Liver (tissue), 7 donors: ENCODE measurements at regions not wholly inside any gene's neighbourhood (a gene's known extent, or its start where the extent isn't known, plus 50 kb on each side); places are given as distances from the start of the nearest gene placed in this dataset.

Experiments
- DNase-seq: peaks from one replicate; pipeline ENCODE4 v3.0.0-alpha.2; 2017; ENCODE audit warnings: low spot score
- H3K27ac ChIP-seq, 2 donors: one replicate each; pipeline ENCODE4 v1.7.0; 2013; ENCODE audit warnings: inconsistent platforms in 2 of 2, low read length in 2 of 2, control low read depth in 1 of 2, low read depth in 1 of 2, mild to moderate bottlenecking in 1 of 2
- H3K27me3 ChIP-seq, 4 donors: one replicate each; pipeline versions ENCODE4 v1.6.1 to v1.7.0; 2013; ENCODE audit warnings: low read length in 3 of 4, inconsistent platforms in 1 of 4, mild to moderate bottlenecking in 1 of 4, moderate library complexity in 1 of 4; ENCODE audit not compliant: control insufficient read depth in 4 of 4, insufficient read depth in 4 of 4
- H3K36me3 ChIP-seq, 4 donors: one replicate each; pipeline versions ENCODE4 v1.6.1 to v1.7.0; 2013; ENCODE audit warnings: low read length in 3 of 4, mild to moderate bottlenecking in 3 of 4, low read depth in 1 of 4, moderate library complexity in 1 of 4; ENCODE audit not compliant: control insufficient read depth in 4 of 4, insufficient read depth in 3 of 4
- H3K4me1 ChIP-seq, 4 donors: one replicate each; pipeline versions ENCODE4 v1.6.1 to v1.7.0; 2013; ENCODE audit warnings: low read length in 3 of 4, mild to moderate bottlenecking in 3 of 4, moderate library complexity in 1 of 4; ENCODE audit not compliant: control insufficient read depth in 4 of 4, insufficient read depth in 4 of 4
- H3K4me3 ChIP-seq, 3 donors: one replicate each; pipeline versions ENCODE4 v1.6.1 to v1.7.0; 2013; ENCODE audit warnings: low read length in 3 of 3, control low read depth in 1 of 3, low read depth in 1 of 3, mild to moderate bottlenecking in 1 of 3
- H3K9ac ChIP-seq, 2 donors: one replicate each; pipeline ENCODE4 v1.7.0; 2013; ENCODE audit warnings: low read length in 2 of 2, mild to moderate bottlenecking in 2 of 2, moderate library complexity in 2 of 2, control low read depth in 1 of 2, low read depth in 1 of 2
- H3K9me3 ChIP-seq, 4 donors: one replicate each; pipeline versions ENCODE4 v1.6.1 to v1.7.0; 2013; ENCODE audit warnings: low read length in 3 of 4; ENCODE audit not compliant: control insufficient read depth in 4 of 4
- EGR1 ChIP-seq, 2 donors: IDR thresholded peaks; 2 replicates each; pipeline ENCODE4 v1.6.1; 2016 to 2018; ENCODE audit warnings: antibody characterized with exemption in 2 of 2, low read depth in 2 of 2
- FOXA1 ChIP-seq: IDR thresholded peaks from 2 replicates; pipeline ENCODE4 v1.6.1; 2016; ENCODE audit warnings: antibody characterized with exemption
- FOXA2 ChIP-seq: IDR thresholded peaks from 2 replicates; pipeline ENCODE4 v1.6.1; 2016; ENCODE audit warnings: antibody characterized with exemption
- GABPA ChIP-seq, 2 donors: IDR thresholded peaks in 1 of 2; conservative IDR thresholded peaks in 1 of 2; 2 replicates each; pipeline ENCODE4 v1.6.1; 2016; ENCODE audit warnings: antibody characterized with exemption in 2 of 2, mild to moderate bottlenecking in 1 of 2, moderate library complexity in 1 of 2
- HNF4A ChIP-seq, 2 donors: conservative IDR thresholded peaks; 2 replicates each; pipeline ENCODE4 v1.6.1; 2016; ENCODE audit warnings: antibody characterized with exemption in 2 of 2, mild to moderate bottlenecking in 2 of 2
- HNF4G ChIP-seq: IDR thresholded peaks from 2 replicates; pipeline ENCODE4 v1.6.1; 2016; ENCODE audit warnings: antibody characterized with exemption
- JUND ChIP-seq, 2 donors: IDR thresholded peaks; 2 replicates each; pipeline ENCODE4 v1.6.1; 2016; ENCODE audit warnings: antibody characterized with exemption in 2 of 2
- NR2F2 ChIP-seq: IDR thresholded peaks from 2 replicates; pipeline ENCODE4 v1.6.1; 2016; ENCODE audit warnings: antibody characterized with exemption
- RAD21 ChIP-seq, 2 donors: IDR thresholded peaks; 2 replicates each; pipeline ENCODE4 v1.6.1; 2016; ENCODE audit warnings: antibody characterized with exemption in 2 of 2, mild to moderate bottlenecking in 2 of 2
- RXRA ChIP-seq, 2 donors: IDR thresholded peaks; 2 replicates each; pipeline ENCODE4 v1.6.1; 2017 to 2018; ENCODE audit warnings: antibody characterized with exemption in 2 of 2, mild to moderate bottlenecking in 1 of 2
- SP1 ChIP-seq: IDR thresholded peaks from 2 replicates; pipeline ENCODE4 v1.6.1; 2018; ENCODE audit warnings: antibody characterized with exemption, mild to moderate bottlenecking
- TAF1 ChIP-seq: conservative IDR thresholded peaks from 2 replicates; pipeline ENCODE4 v1.6.1; 2016; ENCODE audit warnings: antibody characterized with exemption, mild to moderate bottlenecking
- YY1 ChIP-seq: IDR thresholded peaks from 2 replicates; pipeline ENCODE4 v1.6.1; 2016; ENCODE audit warnings: antibody characterized with exemption, mild to moderate bottlenecking
- WGBS: extraction: QIAGEN DNeasy Blood & Tissue Kit; methylation state at CpG from one replicate; pipeline ENCODE4 v1.1.7; 2013; 5-methylcytosine and 5-hydroxymethylcytosine counted together
- TF ChIP-seq, protein P1 (sequence below): IDR thresholded peaks from 2 replicates; pipeline ENCODE4 v1.6.1; 2016; ENCODE audit warnings: antibody characterized with exemption
- TF ChIP-seq, protein P2 (sequence below): IDR thresholded peaks from 2 replicates; pipeline ENCODE4 v1.6.1; 2016; ENCODE audit warnings: antibody characterized with exemption
- TF ChIP-seq, protein P3 (sequence below): IDR thresholded peaks from 2 replicates; pipeline ENCODE4 v1.6.1; 2016; ENCODE audit warnings: antibody characterized with exemption
- TF ChIP-seq, protein P4 (sequence below): IDR thresholded peaks from 2 replicates; pipeline ENCODE4 v1.6.1; 2016; ENCODE audit warnings: antibody characterized with exemption, mild to moderate bottlenecking
- donor health status: healthy.
- donor health status: healthy.
- donor health status: healthy.
- donor health status: healthy.

DNA sequence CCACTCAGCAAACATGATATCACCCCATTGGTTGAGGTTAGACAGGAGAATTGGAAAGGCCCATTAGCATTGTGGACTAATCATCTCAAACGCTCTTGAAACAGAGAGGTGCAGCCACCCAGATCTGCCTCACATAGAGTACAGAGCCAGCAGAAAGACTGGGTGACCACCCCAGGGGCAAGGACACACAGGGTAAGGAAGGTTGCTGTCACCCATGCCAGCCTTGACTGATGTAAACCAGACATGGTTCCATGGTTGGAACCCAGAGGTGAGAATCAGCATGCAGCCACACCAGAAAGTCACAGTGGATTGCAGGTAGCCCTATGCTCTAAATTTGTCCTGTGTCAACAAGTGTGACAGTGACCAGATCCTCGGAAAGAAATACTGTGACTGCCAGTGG, 1268.8 kb downstream of the EFNB2 start:
- H3K27ac ChIP-seq: no peak overlapping the region
- H3K4me1 ChIP-seq: no peaks in the 10 kb centered on the region
- no peak for TF ChIP-seq SP1
- TF ChIP-seq RAD21 (IDR thresholded peaks at IDR 0.05): no peak
- TF ChIP-seq, protein P1, sequence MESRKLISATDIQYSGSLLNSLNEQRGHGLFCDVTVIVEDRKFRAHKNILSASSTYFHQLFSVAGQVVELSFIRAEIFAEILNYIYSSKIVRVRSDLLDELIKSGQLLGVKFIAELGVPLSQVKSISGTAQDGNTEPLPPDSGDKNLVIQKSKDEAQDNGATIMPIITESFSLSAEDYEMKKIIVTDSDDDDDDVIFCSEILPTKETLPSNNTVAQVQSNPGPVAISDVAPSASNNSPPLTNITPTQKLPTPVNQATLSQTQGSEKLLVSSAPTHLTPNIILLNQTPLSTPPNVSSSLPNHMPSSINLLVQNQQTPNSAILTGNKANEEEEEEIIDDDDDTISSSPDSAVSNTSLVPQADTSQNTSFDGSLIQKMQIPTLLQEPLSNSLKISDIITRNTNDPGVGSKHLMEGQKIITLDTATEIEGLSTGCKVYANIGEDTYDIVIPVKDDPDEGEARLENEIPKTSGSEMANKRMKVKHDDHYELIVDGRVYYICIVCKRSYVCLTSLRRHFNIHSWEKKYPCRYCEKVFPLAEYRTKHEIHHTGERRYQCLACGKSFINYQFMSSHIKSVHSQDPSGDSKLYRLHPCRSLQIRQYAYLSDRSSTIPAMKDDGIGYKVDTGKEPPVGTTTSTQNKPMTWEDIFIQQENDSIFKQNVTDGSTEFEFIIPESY: no peak
- TF ChIP-seq JUND (IDR thresholded peaks at IDR 0.05): no peak
- no peak for TF ChIP-seq FOXA1
- TF ChIP-seq GABPA (IDR thresholded peaks at IDR 0.05 in 1 of 2, conservative IDR thresholded peaks at IDR 0.05 in 1 of 2): no peak
- TF ChIP-seq RXRA (IDR thresholded peaks at IDR 0.05): no peak
- TF ChIP-seq, protein P2, sequence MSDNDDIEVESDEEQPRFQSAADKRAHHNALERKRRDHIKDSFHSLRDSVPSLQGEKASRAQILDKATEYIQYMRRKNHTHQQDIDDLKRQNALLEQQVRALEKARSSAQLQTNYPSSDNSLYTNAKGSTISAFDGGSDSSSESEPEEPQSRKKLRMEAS: no peak
- no peak for TF ChIP-seq TAF1
- no peak for TF ChIP-seq FOXA2
- TF ChIP-seq, protein P3, sequence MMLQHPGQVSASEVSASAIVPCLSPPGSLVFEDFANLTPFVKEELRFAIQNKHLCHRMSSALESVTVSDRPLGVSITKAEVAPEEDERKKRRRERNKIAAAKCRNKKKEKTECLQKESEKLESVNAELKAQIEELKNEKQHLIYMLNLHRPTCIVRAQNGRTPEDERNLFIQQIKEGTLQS: no peak
- TF ChIP-seq NR2F2: no peak
- no peak for TF ChIP-seq EGR1 (IDR thresholded peaks at IDR 0.05; ENCODE audit: low read depth in 2 of 2)
- no peak for TF ChIP-seq HNF4A (conservative IDR thresholded peaks at IDR 0.05)
- no peaks in the 10 kb centered on the region for H3K36me3 ChIP-seq
- no peak overlapping the region for H3K9ac ChIP-seq
- 36% methylated on average over 2 of the region's 2 CpGs for WGBS
- H3K4me3 ChIP-seq: no peak overlapping the region
- no peaks in the 10 kb centered on the region for H3K27me3 ChIP-seq
- DNase-seq: no peak
- H3K9me3 ChIP-seq: no peaks in the 10 kb centered on the region

DNA sequence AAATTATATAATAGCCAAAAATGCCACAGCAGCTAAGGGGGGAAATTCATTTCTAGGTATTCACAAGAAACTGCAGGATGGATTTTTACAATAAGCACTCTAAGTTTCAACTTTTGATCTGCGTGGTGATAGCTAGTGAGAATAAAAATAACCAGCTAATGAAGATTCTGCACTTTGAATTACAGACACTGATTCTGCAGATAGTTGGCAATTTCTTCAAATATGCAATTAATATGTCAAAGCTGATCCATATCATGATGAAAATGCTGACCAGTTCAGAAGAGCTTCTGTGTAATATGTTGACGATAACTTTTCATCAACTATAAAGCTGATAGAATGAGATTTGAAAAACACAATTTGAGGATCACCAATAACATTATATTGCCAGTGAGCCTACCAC, 1272.9 kb downstream of the EFNB2 start:
- TF ChIP-seq GABPA (IDR thresholded peaks at IDR 0.05 in 1 of 2, conservative IDR thresholded peaks at IDR 0.05 in 1 of 2) (no peak), TAF1 (no peak), FOXA1 (no peak), EGR1 (IDR thresholded peaks at IDR 0.05; ENCODE audit: low read depth in 2 of 2) (no peak), SP1 (no peak), HNF4G (no peak), FOXA2 (no peak), HNF4A (conservative IDR thresholded peaks at IDR 0.05) (no peak), YY1 (no peak)
- TF ChIP-seq, protein P3: no peak
- TF ChIP-seq, protein P1: no peak
- TF ChIP-seq, protein P2: no peak
- TF ChIP-seq, protein P4, sequence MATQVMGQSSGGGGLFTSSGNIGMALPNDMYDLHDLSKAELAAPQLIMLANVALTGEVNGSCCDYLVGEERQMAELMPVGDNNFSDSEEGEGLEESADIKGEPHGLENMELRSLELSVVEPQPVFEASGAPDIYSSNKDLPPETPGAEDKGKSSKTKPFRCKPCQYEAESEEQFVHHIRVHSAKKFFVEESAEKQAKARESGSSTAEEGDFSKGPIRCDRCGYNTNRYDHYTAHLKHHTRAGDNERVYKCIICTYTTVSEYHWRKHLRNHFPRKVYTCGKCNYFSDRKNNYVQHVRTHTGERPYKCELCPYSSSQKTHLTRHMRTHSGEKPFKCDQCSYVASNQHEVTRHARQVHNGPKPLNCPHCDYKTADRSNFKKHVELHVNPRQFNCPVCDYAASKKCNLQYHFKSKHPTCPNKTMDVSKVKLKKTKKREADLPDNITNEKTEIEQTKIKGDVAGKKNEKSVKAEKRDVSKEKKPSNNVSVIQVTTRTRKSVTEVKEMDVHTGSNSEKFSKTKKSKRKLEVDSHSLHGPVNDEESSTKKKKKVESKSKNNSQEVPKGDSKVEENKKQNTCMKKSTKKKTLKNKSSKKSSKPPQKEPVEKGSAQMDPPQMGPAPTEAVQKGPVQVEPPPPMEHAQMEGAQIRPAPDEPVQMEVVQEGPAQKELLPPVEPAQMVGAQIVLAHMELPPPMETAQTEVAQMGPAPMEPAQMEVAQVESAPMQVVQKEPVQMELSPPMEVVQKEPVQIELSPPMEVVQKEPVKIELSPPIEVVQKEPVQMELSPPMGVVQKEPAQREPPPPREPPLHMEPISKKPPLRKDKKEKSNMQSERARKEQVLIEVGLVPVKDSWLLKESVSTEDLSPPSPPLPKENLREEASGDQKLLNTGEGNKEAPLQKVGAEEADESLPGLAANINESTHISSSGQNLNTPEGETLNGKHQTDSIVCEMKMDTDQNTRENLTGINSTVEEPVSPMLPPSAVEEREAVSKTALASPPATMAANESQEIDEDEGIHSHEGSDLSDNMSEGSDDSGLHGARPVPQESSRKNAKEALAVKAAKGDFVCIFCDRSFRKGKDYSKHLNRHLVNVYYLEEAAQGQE: no peak
- no peaks in the 10 kb centered on the region for H3K4me1 ChIP-seq
- 91% methylated on average over 2 of the region's 2 CpGs for WGBS
- H3K9me3 ChIP-seq: no peaks in the 10 kb centered on the region
- H3K4me3 ChIP-seq: no peak overlapping the region
- H3K27ac ChIP-seq: no peak overlapping the region
- no peaks in the 10 kb centered on the region for H3K27me3 ChIP-seq
- no peaks in the 10 kb centered on the region for H3K36me3 ChIP-seq
- DNase-seq: no peak
- H3K9ac ChIP-seq: no peak overlapping the region
